Activated CD8-positive, alpha-beta memory T cell treated with anti-CD3 and anti-CD28 coated beads for 1 hour (primary cell): ENCODE measurements at regions not wholly inside any gene's neighbourhood (a gene's known extent, or its start where the extent isn't known, plus 50 kb on each side); places are given as distances from the start of the nearest gene placed in this dataset.

ENCODE experiments used
- DNase-seq, 2 donors: peaks; one replicate each; pipeline ENCODE4 v3.0.0-alpha.2; 2020; ENCODE audit warnings: low read depth in 1 of 2; ENCODE audit errors: extremely low read depth in 1 of 2

- no peak for DNase-seq
Measured at GRCh38 chr4:153034681-153035080, 98.6 kb downstream of the FHDC1 start.

DNA sequence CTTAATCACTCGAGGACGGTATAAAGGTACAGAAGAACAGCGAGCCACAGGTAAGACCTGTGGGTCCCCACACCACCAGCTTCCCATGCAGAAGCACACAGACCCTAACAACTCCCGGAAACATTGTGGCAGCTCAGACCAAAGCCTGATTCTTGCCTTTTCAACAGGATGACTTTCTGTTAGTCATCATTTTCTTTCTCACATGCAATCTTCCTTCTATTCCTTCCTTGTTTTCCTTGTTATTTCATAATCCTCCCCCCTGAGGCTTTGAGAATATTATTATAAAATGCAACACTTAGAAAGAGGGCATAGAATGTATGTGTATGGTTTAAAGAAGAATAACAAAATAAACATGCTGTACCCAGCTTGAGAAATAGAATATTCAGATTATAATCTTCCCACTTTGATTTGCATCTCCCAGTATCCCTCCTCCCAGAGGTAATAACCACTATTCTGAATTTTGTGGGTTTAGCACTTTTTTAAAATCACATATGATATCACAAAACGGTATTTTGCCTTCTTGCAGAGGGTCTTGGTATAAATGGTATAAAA lies 100.9 kb downstream of the FHDC1 start:
- no peak for DNase-seq

DNA sequence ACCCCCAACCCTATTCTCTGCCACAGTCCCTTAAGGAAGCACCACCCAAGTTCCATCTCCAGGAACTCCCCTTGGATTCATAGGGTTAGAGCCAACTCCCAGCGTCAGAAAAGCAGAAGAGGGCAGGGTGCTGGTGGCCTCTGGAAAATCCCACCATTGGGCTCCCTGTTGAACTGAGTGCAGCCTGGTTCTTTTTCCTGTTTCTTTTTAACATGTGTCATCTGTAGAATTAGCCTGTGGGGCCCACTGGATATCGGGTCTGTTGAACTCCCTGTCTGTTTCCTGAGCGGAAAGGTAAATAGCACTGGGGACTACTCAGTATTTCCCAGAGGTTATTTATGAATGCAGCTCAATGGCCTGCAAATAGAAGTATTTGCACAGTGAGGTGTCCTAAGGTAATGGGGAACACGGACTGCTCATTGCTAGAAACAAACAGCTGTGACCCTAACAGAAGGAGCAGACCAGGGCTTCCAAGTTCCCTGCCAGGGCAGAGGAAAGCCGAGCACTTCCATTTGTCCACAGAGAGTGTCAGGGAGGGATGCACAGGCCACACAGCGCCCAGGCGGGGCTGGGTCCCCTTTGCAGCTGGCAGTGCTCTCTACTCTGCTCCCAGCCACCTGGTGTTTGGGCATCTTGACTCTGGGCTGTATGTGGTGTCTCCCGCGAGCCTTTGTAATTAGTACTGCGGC lies 102.6 kb downstream of the FHDC1 start:
- no peak for DNase-seq

GRCh38 chr4:153039542-153040185 lies 103.5 kb downstream of the FHDC1 start:
- DNase-seq: no peak

GRCh38 chr4:153040677-153041076 lies 104.6 kb downstream of the FHDC1 start:
- DNase-seq: no peak

DNA sequence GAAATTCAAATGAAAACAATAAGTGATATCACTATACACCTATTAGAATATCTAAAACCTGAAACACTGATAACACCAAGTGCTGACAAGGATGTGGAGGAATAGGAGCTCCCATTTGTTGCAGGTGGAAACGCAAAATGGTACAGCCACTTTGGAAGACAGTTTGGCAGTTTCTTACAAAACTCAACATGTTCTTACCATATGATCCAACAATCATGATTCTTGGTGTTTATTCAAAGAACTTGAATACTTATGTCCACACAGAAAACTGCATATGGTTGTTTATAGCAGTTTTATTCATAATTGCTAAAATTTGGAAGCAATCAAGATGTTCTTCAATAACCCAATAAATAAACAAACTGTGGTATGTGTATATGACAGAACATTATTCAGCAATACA lies 107.9 kb downstream of the FHDC1 start:
- no peak for DNase-seq

DNA sequence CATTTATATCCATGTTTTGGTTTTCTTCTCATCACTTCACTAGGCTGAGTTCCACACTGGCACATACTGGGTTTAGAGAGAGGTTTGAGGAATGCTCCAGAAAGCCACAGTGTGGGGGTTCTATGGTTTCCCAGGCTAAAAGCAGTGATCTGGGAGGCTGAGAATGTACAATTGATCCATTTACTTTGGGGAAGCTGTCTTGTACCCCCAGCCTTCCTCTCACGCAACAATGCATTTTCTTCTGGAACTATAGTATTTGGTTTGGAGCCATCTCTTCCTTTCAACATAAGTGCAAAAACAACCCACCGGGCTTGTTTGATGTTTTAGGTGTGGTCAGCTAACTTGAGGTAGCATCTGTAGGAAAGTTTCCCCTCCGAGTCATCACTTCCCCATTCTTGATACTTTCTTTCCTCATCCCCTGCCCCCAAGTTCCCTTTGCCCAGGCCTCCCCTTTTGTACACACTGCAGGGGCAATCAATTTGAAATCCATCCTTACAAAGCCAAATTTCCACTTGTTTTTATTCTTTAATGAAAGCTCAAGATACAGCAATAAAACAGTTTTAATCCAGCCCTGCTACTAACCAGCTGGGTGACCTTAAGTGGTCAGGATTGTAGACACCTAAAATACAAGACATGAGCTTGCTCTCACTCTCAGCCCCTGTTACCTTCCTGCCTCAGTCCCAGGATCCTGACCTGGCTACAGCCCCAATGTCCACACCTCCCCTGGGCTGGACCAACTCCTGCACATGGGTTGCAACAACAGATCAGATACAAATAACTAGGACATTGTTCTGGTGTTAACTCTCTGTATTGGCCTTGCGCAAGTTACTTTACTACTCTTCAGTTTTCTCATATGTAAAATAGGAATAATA lies 109.2 kb downstream of the FHDC1 start:
- no peak for DNase-seq

- DNase-seq: no peak
Measured at GRCh38 chr4:153058671-153059060, 122.5 kb downstream of the FHDC1 start.

GRCh38 chr4:153060196-153060595 lies 124.1 kb downstream of the FHDC1 start:
- no peak for DNase-seq

DNA sequence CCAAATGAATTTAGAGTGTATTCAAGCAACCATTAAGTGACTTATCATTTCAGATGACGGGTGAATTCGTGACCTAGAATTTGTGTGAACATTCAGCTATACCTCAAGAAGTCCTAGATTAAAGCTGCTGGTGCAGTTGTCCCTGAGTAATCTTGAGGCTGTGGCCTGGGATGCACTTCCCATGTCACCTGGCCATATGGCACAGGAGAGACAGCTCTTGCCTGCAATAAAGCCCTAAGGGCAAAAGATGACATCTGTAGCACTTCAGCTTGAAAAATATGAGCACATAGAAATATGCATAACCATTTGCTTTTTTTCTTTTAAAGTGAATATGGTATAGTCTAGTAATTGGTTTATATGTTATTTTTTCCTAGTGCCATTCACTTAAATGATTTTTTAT lies 125.8 kb downstream of the FHDC1 start:
- no peak for DNase-seq

GRCh38 chr4:153062652-153063168 lies 126.6 kb downstream of the FHDC1 start:
- no peak for DNase-seq

GRCh38 chr4:153063490-153063889 lies 127.4 kb downstream of the FHDC1 start:
- no peak for DNase-seq

- no peak for DNase-seq
Measured at GRCh38 chr4:153064571-153064970, 128.4 kb downstream of the FHDC1 start.

GRCh38 chr4:153065276-153065675 lies 129.2 kb downstream of the FHDC1 start:
- DNase-seq: no peak

DNA sequence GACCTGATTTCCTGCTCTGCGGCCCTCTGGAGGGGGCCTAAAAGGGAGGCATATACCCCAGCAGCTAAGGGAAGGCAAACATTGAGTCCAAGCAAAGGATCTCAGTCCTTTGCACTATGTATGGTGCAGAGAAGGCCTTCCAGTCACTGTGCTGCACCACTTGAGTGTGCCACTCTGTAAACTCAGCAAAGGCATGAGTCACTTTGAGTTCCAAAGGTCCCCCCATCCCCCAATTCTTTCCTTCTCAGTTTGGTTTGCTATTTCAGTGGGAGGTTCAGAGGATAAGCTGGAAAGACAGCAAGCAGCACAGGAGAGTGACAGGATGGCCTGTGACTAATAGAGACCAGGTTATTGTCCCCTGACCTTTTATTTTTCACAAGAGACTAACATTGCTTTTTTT lies 131.3 kb downstream of the FHDC1 start:
- no peak for DNase-seq

GRCh38 chr4:153068751-153069150 lies 132.6 kb downstream of the FHDC1 start:
- DNase-seq: no peak

GRCh38 chr4:153071958-153072598 lies 132.2 kb upstream of the TRIM2 start:
- DNase-seq: no peak

DNA sequence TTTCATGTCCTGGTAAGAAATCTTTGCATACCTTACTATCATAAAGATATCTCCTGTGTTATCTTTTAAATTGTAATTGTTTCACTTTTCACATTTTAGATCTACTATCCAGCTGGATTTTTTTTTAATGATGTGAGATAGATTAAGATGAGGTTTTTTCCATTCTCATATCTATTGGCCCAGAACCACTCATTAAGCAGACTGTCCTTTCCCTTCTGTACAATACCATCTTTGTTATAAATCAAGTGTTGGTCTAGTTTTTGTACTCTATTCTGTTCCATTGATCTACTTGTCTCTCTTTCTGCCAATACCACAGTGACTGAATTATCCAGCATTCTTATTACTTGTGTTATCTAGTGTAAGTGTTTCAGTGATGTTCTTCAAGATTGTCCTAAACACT lies 131.6 kb upstream of the TRIM2 start:
- DNase-seq: no peak

- no peak for DNase-seq
Measured at GRCh38 chr4:153074486-153074885, 129.8 kb upstream of the TRIM2 start.

DNA sequence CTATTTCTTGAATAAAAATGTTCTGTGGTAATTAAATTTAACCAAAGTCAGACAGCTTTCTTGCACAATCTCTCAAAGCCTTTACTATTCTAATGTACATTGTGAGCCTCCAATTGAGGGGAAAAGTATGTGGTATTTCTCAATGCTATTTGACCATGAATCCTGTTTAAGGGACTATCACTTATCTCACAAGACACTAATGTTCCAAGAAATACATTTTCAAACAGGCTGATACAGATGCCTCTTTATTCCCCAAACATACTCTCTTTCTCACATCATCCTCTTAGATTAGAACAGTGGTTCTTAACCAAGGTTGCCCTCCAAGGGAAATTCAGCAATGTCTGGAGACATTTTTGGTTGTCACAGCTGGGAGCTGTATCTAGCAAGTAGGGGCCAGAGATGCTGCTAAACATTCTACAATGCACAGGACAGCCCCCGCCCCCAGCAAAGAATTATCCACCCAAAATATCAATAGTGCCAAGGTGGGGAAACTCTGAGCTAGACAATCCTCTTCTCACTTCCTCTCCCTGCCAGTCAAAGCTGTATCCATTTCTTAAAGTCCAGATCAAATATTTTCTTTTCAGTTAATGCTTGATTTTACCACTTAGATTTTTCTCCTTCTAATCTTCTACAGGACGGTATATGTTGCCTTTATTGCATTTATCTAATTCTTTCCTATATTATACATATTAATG lies 129.2 kb upstream of the TRIM2 start:
- DNase-seq: no peak
